Motor neuron (in vitro differentiated cells): ENCODE measurements at regions not wholly inside any gene's neighbourhood (a gene's known extent, or its start where the extent isn't known, plus 50 kb on each side); places are given as distances from the start of the nearest gene placed in this dataset.
"Not testable (repeated sequence)": the region's sequence is repeated elsewhere in the genome, so short reads cannot be mapped to it uniquely, and the experiment has no call there.

Source experiments
- ATAC-seq, 8 experiments: fragments of 200-7000 bp; cut with Tn5 transposase; replicated peaks in 6 of 8; 2 replicates each; pipeline ENCODE4 v1.8.0; 2021; ENCODE audit warnings: mild to moderate bottlenecking in 8 of 8, moderate library complexity in 8 of 8
- H3K27ac ChIP-seq, 2 donors: fragments of 250-450 bp; sonication (Bioruptor Pico); 2 replicates each; pipeline ENCODE4 v1.9.0; 2021; ENCODE audit warnings: antibody characterized with exemption in 2 of 2, mild to moderate bottlenecking in 2 of 2, moderate library complexity in 1 of 2
- H3K4me1 ChIP-seq, 2 donors: fragments of 250-450 bp; sonication (Bioruptor Pico); replicated peaks in 1 of 2; 2 replicates each; pipeline ENCODE4 v1.6.1; 2021; ENCODE audit warnings: antibody characterized with exemption in 2 of 2, mild to moderate bottlenecking in 2 of 2, moderate library complexity in 1 of 2
- H3K4me3 ChIP-seq, 5 donors: fragments of 250-450 bp; sonication (Bioruptor Pico); 2 replicates each; pipeline ENCODE4 v1.9.0; 2021; ENCODE audit warnings: antibody characterized with exemption in 5 of 5, mild to moderate bottlenecking in 5 of 5, moderate library complexity in 4 of 5
- WGBS, 10 experiments: fragments of 450-650 bp; shearing (Covaris generic); methylation state at CpG; one replicate each; pipeline ENCODE4 v1.0.0; 2022; 5-methylcytosine and 5-hydroxymethylcytosine counted together
- in situ Hi-C, 9 experiments: fragments of 400-800 bp; cut with MboI; loops; one replicate each; pipeline ENCODE4 v1.15.0; 2021; ENCODE audit warnings: low sequenced_read_pairs in 9 of 9, low pct_unique_long_range_greater_than_20kb in 2 of 9; ENCODE audit not compliant: unreplicated experiment in 9 of 9

DNA sequence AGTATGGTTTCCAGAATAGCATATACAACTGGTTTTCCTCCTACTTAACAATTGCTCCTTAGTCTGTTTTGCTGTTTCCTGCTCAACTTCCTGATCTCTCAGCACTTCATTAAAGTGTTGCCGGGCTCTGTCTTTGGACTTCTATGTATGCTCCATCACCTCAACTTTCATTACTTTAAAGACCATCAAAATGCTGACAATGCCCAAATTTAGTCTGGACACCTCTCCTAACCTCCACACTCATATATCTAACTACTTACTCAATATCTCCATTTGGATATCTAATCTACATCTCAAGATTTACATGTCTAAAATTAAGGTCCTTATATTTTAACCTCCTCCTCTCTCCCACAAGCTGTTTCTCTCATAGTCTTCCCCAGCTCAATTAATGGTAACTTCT is 54.4 kb upstream of the LGR5 start:
- Histone ChIP-seq H3K4me1 (no peaks in the 10 kb centered on the region), H3K27ac (no peak overlapping the region), H3K4me3 (no peak overlapping the region)
- no peak for ATAC-seq
- in situ Hi-C loops, result loop anchor here in 2 of 9 experiments (25.0 kb wide), 2 partner anchors 173 to 648 kb away; no protein-coding TSS in a partner anchor
- 0 to 89% (median 0%) methylated on average over 1 of the region's 1 CpG; no CpG with 5 or more reads in 4 of the 10 experiments for WGBS, 10 experiments

DNA sequence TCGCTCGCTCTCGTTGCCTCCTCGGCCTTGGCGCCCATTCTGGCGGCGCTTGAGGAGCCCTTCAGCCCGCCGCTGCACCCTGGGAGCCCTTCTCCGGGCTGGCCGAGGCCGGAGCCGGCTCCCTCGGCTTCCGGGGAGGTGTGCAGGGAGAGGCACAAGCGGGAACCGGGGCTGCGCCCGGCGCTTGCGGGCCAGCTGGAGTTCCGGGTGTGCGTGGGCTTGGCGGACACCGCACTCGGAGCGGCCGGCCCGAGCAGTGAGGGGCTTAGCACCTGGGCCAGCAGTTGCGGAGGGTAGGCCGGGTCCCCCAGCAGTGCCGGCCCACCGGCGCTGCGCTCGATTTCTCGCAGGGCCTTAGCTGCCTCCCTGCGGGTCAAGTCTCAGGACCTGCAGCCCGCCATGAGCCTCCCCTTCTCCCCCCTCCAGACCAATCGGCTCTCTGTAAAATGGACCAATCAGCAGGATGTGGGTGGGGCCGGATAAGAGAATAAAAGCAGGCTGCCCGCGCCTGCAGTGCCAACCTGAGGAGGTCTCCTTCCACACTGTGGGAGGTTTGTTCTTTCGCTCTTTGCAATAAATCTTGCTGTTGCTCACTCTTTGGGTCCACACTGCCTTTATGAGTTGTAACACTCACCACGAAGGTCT is 62.8 kb upstream of the LGR5 start:
- not testable (repeated sequence) for ATAC-seq

GRCh38 chr12:71371122-71371521 is 68.5 kb upstream of the LGR5 start:
- H3K4me3 ChIP-seq, result no peak overlapping the region
- H3K4me1 ChIP-seq, result no peaks in the 10 kb centered on the region
- H3K27ac ChIP-seq, result no peak overlapping the region
- in situ Hi-C loops, result no loop called here
- 0 to 86% (median 40%) methylated on average over 1 to 2 of the region's 2 CpGs; no CpG with 5 or more reads in 3 of the 10 experiments for WGBS, 10 experiments
- peak in 1 of 8 experiments; percentile 55 for ATAC-seq

More for the DNA sequence above, 62.8 kb upstream of the LGR5 start:
- in situ Hi-C loops, result loop anchor here in 2 of 9 experiments (25.0 kb wide), 2 partner anchors 165 to 640 kb away; no protein-coding TSS in a partner anchor
- H3K4me1 ChIP-seq, H3K4me3 ChIP-seq, H3K27ac ChIP-seq: not testable (repeated sequence)
- WGBS, 10 experiments, result 80 to 100% (median 93%) methylated on average over 1 to 2 of the region's 45 CpGs; no CpG with 5 or more reads in 7 of the 10 experiments

DNA sequence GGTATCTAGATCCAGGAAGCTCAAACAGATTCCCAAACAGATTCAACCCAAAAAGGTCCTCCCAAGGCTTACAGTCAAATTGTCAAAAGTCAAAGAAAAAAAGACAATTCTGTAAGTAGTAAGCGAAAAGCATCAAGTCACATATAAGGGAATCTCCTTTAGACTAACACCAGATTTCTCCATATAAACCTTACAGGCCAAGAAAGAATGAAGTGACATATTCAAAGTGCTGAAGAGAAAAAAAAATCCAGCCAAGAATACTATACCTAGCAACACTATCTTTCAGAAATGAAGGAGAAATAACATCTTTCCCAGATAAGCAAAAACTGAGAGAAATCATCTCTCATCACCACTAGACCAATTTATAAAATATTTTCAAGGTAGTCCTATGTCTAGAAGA is 79.6 kb upstream of the LGR5 start:
- in situ Hi-C loops, result no loop called here
- WGBS, 10 experiments, result 17 to 100% (median 80%) methylated on average over 1 of the region's 1 CpG; no CpG with 5 or more reads in 2 of the 10 experiments
- no peak for ATAC-seq
- H3K4me1 ChIP-seq, result no peaks in the 10 kb centered on the region
- H3K27ac ChIP-seq, result no peak overlapping the region
- H3K4me3 ChIP-seq, result no peak overlapping the region

GRCh38 chr12:71356569-71356968 is 83.0 kb upstream of the LGR5 start:
- Histone ChIP-seq H3K4me3 (no peak overlapping the region), H3K27ac (no peak overlapping the region), H3K4me1 (no peaks in the 10 kb centered on the region)
- no peak for ATAC-seq
- in situ Hi-C loops, result no loop called here
- 0 to 40% (median 0%) methylated on average over 1 of the region's 1 CpG for WGBS, 10 experiments

DNA sequence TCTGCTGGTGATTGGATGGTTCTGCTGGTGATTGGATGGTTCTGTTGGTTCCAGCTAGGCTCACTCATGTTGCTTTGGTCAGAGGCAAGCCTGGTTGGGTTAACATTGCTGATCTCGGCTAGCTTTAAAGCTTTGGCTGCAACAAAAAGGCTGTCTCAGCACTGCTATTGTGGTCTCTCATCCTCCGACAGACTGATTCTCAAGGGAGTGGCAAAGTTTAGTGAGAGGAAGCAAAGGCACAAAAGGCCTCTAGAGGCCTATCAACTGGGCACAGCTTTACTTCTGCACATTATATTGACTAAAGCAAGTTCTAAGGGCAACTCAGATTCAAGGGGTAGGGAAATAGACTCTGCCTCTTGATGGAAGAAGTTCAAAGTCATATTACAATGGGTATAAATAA is 84.7 kb upstream of the LGR5 start:
- Histone ChIP-seq H3K4me1 (no peaks in the 10 kb centered on the region), H3K27ac (no peak overlapping the region), H3K4me3 (no peak overlapping the region)
- ATAC-seq, result no peak
- in situ Hi-C loops, result no loop called here
- WGBS, 10 experiments, result 0 to 31% (median 10%) methylated on average over 1 to 2 of the region's 2 CpGs; no CpG with 5 or more reads in 4 of the 10 experiments

GRCh38 chr12:71353607-71354006 is 86.0 kb upstream of the LGR5 start:
- ATAC-seq, result no peak
- Histone ChIP-seq H3K4me3 (no peak overlapping the region), H3K4me1 (no peaks in the 10 kb centered on the region), H3K27ac (no peak overlapping the region)
- WGBS, 10 experiments, result 0 to 100% (median 36%) methylated on average over 1 to 2 of the region's 2 CpGs; no CpG with 5 or more reads in 2 of the 10 experiments
- in situ Hi-C loops, result no loop called here

DNA sequence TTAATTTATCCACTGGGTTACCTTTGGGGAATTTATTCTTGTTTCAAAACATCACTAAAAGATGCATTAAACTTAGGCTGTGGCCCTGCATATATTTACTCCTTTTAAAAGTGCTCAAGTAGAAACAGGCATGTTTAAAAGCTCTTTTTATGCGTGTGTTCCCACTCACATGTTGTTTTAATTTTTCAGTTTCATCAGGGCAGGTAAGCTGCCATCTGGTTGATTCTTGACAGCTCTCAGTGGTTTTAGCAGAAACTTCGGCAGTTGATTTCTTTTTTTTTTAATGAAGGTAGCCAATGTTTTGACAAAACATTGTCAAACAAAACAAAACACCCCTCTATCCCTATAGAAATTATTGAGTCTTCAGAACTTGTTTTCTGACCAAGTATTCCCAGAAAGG is 89.6 kb upstream of the LGR5 start:
- no peak overlapping the region for H3K4me3 ChIP-seq
- no peak for ATAC-seq
- H3K27ac ChIP-seq, result no peak overlapping the region
- H3K4me1 ChIP-seq, result no peaks in the 10 kb centered on the region
- in situ Hi-C loops, result no loop called here
- 8 to 100% (median 59%) methylated on average over 1 to 2 of the region's 2 CpGs for WGBS, 10 experiments

DNA sequence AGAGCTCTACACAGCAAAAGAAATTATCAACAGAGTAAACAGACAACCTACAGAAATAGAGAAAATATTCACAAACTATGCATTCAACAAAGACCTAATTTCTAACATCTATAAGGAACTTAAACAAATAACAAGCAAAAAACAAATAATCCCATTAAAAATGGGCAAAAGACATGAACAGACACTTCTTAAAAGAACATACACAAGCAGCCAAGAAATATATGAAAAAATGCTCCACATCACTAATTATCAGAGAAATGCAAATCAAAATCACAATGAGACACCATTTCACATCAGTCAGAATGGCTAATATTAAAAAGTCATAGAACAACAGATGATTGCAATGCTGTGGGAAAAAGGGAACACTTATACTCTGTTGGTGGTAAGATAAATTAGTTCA is 100.7 kb upstream of the LGR5 start:
- no peak for ATAC-seq
- H3K27ac ChIP-seq, result no peak overlapping the region
- H3K4me3 ChIP-seq, result no peak overlapping the region
- H3K4me1 ChIP-seq, result no peaks in the 10 kb centered on the region
- in situ Hi-C loops, result no loop called here

DNA sequence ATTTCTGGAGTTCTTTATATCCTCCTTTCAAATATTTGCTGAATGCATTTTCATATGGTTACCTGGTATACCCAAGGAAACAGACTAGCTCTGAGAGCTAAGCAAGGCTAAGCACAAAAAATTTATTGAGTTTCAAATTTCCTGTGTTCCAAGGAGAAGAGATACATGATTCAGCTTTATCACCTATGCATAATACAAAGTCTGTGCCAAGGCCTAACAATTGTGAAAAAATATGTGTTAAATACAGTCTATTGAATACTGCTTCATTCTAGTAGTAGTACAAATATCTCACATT is 103.7 kb upstream of the LGR5 start:
- ATAC-seq, result no peak
- Histone ChIP-seq H3K27ac (no peak overlapping the region), H3K4me1 (no peaks in the 10 kb centered on the region), H3K4me3 (no peak overlapping the region)
- in situ Hi-C loops, result no loop called here

GRCh38 chr12:71335151-71335962 is 104.2 kb upstream of the LGR5 start:
- H3K27ac ChIP-seq, result no peak overlapping the region

DNA sequence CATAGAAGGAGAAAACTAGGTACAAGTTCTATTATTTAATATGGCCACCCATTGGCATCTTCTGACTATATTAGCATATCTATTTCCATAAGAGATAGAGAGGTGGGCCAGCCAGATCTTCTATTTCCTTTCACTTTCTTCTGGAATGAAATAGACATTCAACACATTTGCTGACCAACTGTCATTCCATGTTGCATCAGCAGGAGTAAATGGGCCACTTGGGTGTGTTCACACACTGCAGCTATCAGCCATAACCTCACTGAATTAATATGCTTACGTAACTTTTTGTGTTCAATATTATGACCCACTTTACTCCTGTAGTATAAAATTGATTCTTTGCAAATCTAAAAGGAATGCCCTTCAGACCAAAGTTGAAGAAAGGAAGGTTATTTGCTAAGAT is 106.2 kb upstream of the LGR5 start:
- in situ Hi-C loops, result no loop called here
- H3K27ac ChIP-seq, result no peak overlapping the region
- WGBS, 10 experiments, result 0 to 100% (median 82%) methylated on average over 1 of the region's 1 CpG; no CpG with 5 or more reads in 2 of the 10 experiments
- no peaks in the 10 kb centered on the region for H3K4me1 ChIP-seq
- no peak overlapping the region for H3K4me3 ChIP-seq
- peak in 1 of 8 experiments; percentile 33 for ATAC-seq

More at GRCh38 chr12:71335151-71335962, 104.2 kb upstream of the LGR5 start:
- Histone ChIP-seq H3K4me1 (no peaks in the 10 kb centered on the region), H3K4me3 (no peak overlapping the region)
- ATAC-seq, result no peak
- 0 to 93% (median 86%) methylated on average over 2 to 4 of the region's 4 CpGs; no CpG with 5 or more reads in 1 of the 10 experiments for WGBS, 10 experiments
- in situ Hi-C loops, result no loop called here

- no peak for ATAC-seq
- H3K27ac ChIP-seq, result no peak overlapping the region
- H3K4me3 ChIP-seq, result no peak overlapping the region
- no peaks in the 10 kb centered on the region for H3K4me1 ChIP-seq
- in situ Hi-C loops, result no loop called here
- WGBS, 10 experiments, result 0 to 84% (median 69%) methylated on average over 1 to 2 of the region's 2 CpGs
Measured at GRCh38 chr12:71329956-71330355, 109.6 kb upstream of the LGR5 start.

GRCh38 chr12:71321531-71321930 is 118.1 kb upstream of the LGR5 start:
- no peaks in the 10 kb centered on the region for H3K4me1 ChIP-seq
- no peak overlapping the region for H3K4me3 ChIP-seq
- H3K27ac ChIP-seq, result no peak overlapping the region
- in situ Hi-C loops, result no loop called here
- no peak for ATAC-seq
